Ovary (tissue), 3 donors: ENCODE measurements at regions not wholly inside any gene's neighbourhood (a gene's known extent, or its start where the extent isn't known, plus 50 kb on each side); places are given as distances from the start of the nearest gene placed in this dataset.

ENCODE experiments used
- CTCF ChIP-seq, 3 donors: fragments of 450-650 bp in 2 of 3; fragments of 200-600 bp in 1 of 3; IDR thresholded peaks; one replicate each; pipeline versions ENCODE4 v1.5.1 to v1.8.0; 2016 to 2022; ENCODE audit warnings: antibody characterized with exemption in 3 of 3, mild to moderate bottlenecking in 1 of 3
- POLR2A ChIP-seq: fragments of 450-650 bp; IDR thresholded peaks from one replicate; pipeline ENCODE4 v1.6.1; 2017; ENCODE audit warnings: antibody characterized with exemption, mild to moderate bottlenecking, moderate library complexity
- donor health status: DM: no; HTN: no; CAD: no.

DNA sequence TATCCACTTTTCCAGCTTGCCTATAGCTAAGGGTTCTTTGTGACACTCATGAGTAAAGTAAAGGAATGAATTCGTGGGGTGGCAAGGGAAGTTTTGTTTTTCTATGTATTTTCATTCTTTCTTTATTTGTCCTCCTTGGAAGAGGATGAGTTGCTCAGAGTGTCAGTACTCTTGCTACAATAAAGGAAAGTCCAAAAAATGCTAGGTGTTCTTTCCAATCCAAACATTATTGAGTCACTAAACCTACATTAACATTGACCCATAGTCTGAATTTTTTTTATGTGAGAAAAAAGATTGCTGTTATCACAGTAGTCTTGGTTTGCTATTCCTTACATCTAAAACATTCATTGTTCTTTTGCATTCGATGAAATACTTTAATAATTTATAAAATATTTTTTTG is 959.9 kb upstream of the ADGRL4 start:
- no peak for TF ChIP-seq CTCF (IDR thresholded peaks at IDR 0.05)
- TF ChIP-seq POLR2A: no peak
